Mesodermal cell (in vitro differentiated cells): ENCODE measurements at regions not wholly inside any gene's neighbourhood (a gene's known extent, or its start where the extent isn't known, plus 50 kb on each side); places are given as distances from the start of the nearest gene placed in this dataset.

Experiments used
- H3K27ac ChIP-seq: 2 replicates; pipeline ENCODE4 v1.7.0; 2013; ENCODE audit warnings: mild to moderate bottlenecking, low read depth, low read length, moderate library complexity; ENCODE audit not compliant: severe bottlenecking
- H3K36me3 ChIP-seq: 2 replicates; pipeline ENCODE4 v1.7.1; 2013; ENCODE audit warnings: mild to moderate bottlenecking, low read length, moderate library complexity; ENCODE audit not compliant: control insufficient read depth, insufficient read depth
- H3K4me1 ChIP-seq: one replicate; pipeline ENCODE4 v1.7.1; 2013; ENCODE audit warnings: mild to moderate bottlenecking, low read length; ENCODE audit not compliant: insufficient read depth, control insufficient read depth, poor library complexity, severe bottlenecking
- H3K4me3 ChIP-seq: 2 replicates; pipeline ENCODE4 v1.7.0; 2013; ENCODE audit warnings: low read length, control low read depth, mild to moderate bottlenecking; ENCODE audit not compliant: insufficient read depth, poor library complexity, severe bottlenecking; ENCODE audit errors: extremely low read depth
- H3K9me3 ChIP-seq: 2 replicates; pipeline ENCODE4 v1.7.1; 2013; ENCODE audit warnings: mild to moderate bottlenecking, low read length, moderate library complexity; ENCODE audit not compliant: control insufficient read depth
- WGBS, 2 experiments: methylation state at CpG; one replicate each; pipeline ENCODE4 v1.1.5; 2013; ENCODE audit warnings: missing lambda C conversion rate in 2 of 2; ENCODE audit not compliant: insufficient coverage in 2 of 2; 5-methylcytosine and 5-hydroxymethylcytosine counted together

DNA sequence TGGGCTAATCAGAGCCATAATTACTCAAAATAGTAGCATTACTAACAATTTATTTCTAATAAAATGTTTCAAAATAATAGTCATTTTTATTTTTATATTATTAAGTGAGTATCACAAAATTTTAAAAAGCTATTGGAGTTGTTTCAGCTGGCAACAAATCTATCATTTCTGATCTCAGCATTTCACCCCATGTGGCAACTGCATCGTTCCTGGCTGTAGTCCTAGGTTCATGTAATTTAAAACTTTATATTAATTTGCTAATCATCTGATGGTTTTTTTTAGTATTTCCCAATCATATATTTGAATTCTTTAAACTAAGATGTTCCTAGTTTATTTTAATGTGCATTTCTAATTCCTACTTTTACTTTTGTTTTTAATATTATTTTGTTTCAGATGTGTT, 293.0 kb upstream of the AKR1E2 start:
- no CpG with 5 or more reads among the region's 1 CpG for WGBS, 2 experiments
- Histone ChIP-seq H3K9me3 (no peaks in the 10 kb centered on the region), H3K4me3 (no peak overlapping the region), H3K27ac (no peak overlapping the region), H3K4me1 (no peaks in the 10 kb centered on the region), H3K36me3 (no peaks in the 10 kb centered on the region)

DNA sequence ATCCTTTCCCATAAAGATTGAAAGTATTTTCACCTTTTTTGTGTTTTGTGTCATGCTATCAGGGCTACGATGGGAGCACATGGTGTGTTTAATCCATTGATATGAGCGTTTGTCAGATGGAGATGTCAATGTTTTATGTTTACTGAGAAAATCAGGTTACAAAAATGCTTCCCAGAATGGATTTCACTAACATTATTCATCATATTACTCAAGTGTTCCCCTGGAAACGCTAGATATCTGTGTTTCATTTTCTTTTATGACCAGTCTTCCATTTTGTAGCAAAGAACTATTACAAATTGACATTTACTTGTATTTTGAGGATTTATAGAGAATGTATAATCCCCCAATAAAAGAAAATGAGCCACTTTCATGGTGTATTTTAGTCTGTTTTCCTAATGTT, 293.5 kb upstream of the AKR1E2 start:
- H3K27ac ChIP-seq: no peak overlapping the region
- no peaks in the 10 kb centered on the region for H3K36me3 ChIP-seq
- H3K4me1 ChIP-seq: no peaks in the 10 kb centered on the region
- no peak overlapping the region for H3K4me3 ChIP-seq
- no peaks in the 10 kb centered on the region for H3K9me3 ChIP-seq
- 82% methylated on average over 2 of the region's 3 CpGs; no CpG with 5 or more reads in 1 of the 2 experiments for WGBS, 2 experiments

DNA sequence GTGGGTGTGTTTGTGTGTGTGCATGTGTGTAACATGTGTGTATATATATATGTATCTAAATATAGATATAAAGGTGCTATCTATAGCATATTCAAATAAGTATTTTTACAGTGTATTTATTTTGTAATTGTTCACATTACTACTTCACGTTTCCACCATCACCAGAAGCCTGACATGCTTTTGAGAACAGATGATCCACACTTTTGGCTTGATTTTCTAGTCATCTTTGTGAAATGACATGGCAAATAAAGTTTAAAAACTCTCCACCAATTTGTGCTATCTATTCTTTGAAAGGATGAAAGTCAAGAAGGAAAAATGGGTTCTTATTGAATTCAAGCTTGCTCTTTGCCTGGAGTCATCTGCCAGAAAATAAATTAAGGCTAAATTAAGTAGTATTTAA, 294.0 kb upstream of the AKR1E2 start:
- Histone ChIP-seq H3K36me3 (no peaks in the 10 kb centered on the region), H3K4me3 (no peak overlapping the region), H3K9me3 (no peaks in the 10 kb centered on the region), H3K27ac (no peak overlapping the region), H3K4me1 (no peaks in the 10 kb centered on the region)
- WGBS, 2 experiments: no CpG with 5 or more reads among the region's 1 CpG

DNA sequence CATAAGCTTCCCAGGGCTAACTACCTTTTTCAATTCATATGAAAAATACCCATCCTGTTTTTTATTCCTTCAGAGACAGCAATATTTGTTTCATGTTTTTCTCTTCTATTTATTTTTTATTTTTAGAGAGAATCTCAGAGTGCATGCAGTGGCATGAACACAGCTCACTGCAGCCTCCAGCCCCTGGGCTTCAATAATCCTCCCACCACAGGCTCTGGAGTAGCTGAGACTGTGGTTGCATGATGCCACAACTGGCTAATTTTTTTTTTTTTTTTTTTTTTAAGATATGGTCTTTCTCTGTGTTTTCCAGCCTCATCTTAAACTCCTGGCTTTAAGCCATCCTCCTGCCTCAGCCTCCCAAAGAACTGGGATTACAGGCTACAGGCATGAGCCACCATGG, 296.7 kb upstream of the AKR1E2 start:
- H3K4me3 ChIP-seq: no peak overlapping the region
- H3K27ac ChIP-seq: no peak overlapping the region
- H3K36me3 ChIP-seq: no peaks in the 10 kb centered on the region
- no peaks in the 10 kb centered on the region for H3K9me3 ChIP-seq
- H3K4me1 ChIP-seq: no peaks in the 10 kb centered on the region

DNA sequence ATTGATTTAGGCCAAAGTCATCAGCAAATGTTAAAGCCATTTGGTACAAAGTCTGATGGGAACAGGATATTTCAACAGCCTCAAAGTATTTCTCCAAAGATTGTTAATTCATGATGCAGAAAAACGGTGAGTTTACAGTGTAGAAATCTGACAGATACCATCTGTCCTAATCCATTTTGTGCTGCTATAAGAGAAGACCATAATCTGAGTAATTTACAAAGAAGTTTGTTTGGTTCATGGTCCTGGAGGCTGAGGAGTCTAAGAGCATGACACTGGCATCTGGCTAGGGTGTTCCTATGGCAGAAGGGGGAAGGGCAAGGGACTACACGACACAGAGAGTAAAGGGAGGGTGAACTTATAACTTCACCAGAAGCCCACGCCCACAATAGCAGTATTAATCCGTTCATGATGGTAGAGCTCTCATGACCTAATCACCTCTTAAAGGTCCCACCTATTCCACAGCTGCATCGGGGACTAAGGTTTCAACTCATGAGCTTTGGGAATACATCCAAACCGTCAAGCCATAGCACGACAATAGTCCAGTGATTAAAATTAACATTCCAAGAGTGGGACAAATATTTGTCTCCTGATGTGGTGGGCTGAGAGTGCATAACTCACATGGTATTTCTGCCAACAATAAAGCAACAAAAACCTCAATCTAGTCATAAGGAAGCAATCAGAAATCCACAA, 298.6 kb upstream of the AKR1E2 start:
- Histone ChIP-seq H3K27ac (no peak overlapping the region), H3K4me3 (no peak overlapping the region), H3K4me1 (no peaks in the 10 kb centered on the region), H3K9me3 (no peaks in the 10 kb centered on the region), H3K36me3 (no peaks in the 10 kb centered on the region)
- 89 to 96% methylated on average over 3 to 4 of the region's 7 CpGs for WGBS, 2 experiments

DNA sequence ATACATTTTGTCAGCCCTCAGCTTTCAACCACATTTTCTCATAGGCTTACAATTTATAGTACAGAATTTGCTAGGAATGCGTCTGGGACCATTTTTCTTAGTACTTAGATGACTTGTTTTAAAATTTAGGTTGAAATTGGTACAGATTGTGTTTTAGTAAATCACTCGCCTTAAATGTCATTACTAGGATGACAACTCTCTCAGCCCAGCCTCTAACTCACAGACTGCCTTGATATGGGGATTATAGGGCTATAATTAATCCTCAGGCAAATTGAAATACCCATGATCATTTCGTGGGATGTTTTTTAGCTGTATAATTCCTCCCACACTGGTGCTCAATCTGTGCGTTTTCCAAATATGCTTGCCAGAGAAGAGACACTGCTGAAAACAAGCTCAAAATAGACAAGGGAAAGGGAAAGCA, 299.7 kb upstream of the AKR1E2 start:
- no CpG with 5 or more reads among the region's 4 CpGs for WGBS, 2 experiments
- no peaks in the 10 kb centered on the region for H3K9me3 ChIP-seq
- no peaks in the 10 kb centered on the region for H3K4me1 ChIP-seq

DNA sequence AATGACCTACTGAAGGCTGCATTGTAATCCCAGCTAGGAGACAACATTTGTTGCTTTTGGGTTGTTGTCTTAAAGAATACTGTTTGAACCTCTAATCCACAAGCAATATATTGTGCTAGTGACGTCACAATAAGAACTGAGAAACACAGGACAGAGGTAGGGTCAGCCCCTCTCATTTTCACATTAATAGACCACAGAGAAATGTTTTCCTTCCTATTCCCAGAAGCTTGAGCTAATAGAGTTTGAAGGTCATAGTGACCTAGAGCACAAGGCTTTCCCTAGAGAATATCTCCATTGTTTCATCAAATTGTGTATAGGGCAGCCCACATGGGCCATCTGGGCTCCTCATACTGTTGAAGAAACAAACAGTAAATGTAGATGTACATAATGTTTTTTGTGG, 300.9 kb upstream of the AKR1E2 start:
- Histone ChIP-seq H3K36me3 (no peaks in the 10 kb centered on the region), H3K4me1 (no peaks in the 10 kb centered on the region), H3K4me3 (no peak overlapping the region), H3K27ac (no peak overlapping the region), H3K9me3 (no peaks in the 10 kb centered on the region)
- WGBS, 2 experiments: no CpG with 5 or more reads among the region's 1 CpG

More for the DNA sequence above, 299.7 kb upstream of the AKR1E2 start:
- Histone ChIP-seq H3K36me3 (no peaks in the 10 kb centered on the region), H3K27ac (no peak overlapping the region), H3K4me3 (no peak overlapping the region)

DNA sequence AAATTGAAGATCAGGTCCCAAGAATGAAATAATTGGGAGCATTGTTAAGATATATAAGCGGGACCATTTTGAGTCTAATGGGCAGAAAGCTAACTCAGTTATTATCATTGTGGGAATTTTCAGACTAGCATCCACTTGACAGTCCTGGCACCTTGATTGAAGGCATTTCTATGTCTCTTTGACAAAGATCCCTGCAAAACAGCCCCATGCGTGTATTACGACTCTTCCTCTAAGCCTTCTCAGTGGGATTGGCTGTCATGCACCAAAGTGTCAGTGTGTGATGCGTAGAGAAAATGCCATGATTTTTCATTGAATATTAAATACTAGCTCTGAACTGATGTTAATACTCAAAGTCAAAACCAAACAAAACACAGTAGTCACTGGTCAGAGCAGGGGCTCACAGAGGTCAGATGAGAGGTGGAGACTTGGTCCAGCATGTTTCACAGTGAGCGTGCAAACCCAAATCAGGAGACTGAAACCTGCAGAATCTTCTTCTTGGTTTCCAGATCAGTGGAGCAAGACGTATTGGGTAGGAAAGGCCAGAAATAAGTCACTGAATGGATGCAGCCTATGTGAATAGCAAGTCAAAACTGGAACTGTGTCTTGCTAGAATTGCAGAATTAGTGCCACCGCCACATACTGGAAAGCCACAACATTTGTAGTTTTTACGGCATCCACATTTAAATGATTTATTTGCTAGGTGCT, 303.6 kb upstream of the AKR1E2 start:
- Histone ChIP-seq H3K27ac (no peak overlapping the region), H3K4me3 (no peak overlapping the region), H3K36me3 (no peaks in the 10 kb centered on the region), H3K4me1 (no peaks in the 10 kb centered on the region), H3K9me3 (no peaks in the 10 kb centered on the region)
- WGBS, 2 experiments: 87 to 97% methylated on average over 4 to 6 of the region's 8 CpGs

DNA sequence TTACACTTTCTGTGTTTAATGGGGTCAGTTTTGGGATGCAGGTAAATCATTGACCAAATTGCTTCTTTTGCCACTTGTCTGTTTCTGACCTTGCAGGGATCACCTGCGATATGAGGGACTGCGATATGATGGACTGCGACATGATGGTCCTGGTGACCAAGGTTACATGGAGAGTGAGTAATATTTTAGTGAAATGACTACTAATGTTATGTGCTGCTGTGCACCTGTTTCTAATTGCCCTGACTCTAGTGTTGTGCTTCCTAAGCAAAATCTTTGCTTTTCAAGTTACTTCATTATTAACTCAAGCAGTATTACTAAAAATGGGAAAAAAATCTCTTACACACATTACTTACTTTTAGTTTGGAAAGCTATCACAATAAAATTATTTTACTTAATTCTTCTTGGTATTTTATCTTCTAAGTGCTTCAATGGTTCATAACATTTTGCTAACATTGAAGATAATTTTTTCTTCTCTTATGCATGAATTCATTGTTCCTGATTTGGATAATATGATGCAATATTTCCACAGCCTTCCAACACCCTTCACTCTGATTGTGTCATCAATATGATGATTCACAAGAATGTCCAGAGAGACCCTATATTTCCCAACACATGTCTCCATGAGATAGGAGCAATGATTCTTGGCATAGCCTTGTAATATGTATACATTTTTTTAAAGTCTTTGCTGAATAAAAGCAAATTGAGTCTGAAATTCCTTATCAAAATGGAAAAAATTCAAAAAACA, 306.2 kb upstream of the AKR1E2 start:
- Histone ChIP-seq H3K4me3 (no peak overlapping the region), H3K36me3 (no peaks in the 10 kb centered on the region), H3K27ac (no peak overlapping the region), H3K4me1 (no peaks in the 10 kb centered on the region), H3K9me3 (no peaks in the 10 kb centered on the region)
- 96 to 100% methylated on average over 3 of the region's 3 CpGs for WGBS, 2 experiments

DNA sequence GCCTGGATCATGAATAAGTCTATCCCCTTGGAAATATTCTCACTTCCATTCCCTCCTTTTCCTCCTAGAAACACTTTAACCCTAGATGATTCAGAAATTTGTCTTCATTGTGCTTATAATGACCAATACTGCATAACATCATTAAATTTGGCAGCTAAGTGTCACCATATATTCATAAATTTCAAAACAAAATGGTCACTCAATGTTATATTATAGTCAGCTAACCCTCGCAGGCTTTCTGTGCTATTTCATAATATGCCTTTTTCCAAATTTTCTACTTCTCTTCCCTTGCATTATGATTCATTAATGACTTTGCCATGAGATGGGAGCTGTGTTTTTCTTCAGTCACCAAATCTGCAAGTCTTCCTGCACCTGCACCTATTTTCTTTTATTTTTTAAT, 308.3 kb upstream of the AKR1E2 start:
- Histone ChIP-seq H3K27ac (no peak overlapping the region), H3K4me1 (peaks cover 4% of the 10 kb centered on the region), H3K4me3 (no peak overlapping the region), H3K36me3 (no peaks in the 10 kb centered on the region), H3K9me3 (no peaks in the 10 kb centered on the region)
- 100% methylated on average over 1 of the region's 1 CpG; no CpG with 5 or more reads in 1 of the 2 experiments for WGBS, 2 experiments

DNA sequence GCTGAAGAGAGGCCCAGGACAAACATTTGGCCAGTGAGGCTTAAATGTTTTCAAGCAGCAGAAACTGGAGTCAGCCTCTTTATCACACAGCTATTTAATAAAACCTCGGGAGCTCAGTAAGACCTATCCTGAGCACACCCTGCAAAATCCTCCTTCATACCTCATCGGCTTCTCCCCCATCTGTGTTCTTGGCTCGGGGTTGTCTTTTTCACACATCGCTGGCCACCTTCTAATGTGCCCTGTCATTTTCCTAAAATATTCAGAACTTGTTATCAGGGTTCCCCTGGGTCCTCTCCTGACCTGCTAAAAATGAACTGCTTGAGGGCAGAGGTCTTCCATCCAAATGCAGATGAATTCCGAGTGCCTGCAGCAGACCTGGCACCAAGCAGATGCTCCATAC, 310.3 kb upstream of the AKR1E2 start:
- H3K27ac ChIP-seq: no peak overlapping the region
- H3K4me1 ChIP-seq: peaks cover 4% of the 10 kb centered on the region
- no peak overlapping the region for H3K4me3 ChIP-seq
- 88 to 98% methylated on average over 4 to 5 of the region's 5 CpGs for WGBS, 2 experiments
- no peaks in the 10 kb centered on the region for H3K9me3 ChIP-seq
- H3K36me3 ChIP-seq: no peaks in the 10 kb centered on the region
